ENCODE measurements at regions not wholly inside any gene's neighbourhood (a gene's known extent, or its start where the extent isn't known, plus 50 kb on each side); places are given as distances from the start of the nearest gene placed in this dataset.

GRCh38 chr16:52611817-52612673 lies 65.1 kb upstream of the TOX3 start (continued):
- TF ChIP-seq, protein P1, sequence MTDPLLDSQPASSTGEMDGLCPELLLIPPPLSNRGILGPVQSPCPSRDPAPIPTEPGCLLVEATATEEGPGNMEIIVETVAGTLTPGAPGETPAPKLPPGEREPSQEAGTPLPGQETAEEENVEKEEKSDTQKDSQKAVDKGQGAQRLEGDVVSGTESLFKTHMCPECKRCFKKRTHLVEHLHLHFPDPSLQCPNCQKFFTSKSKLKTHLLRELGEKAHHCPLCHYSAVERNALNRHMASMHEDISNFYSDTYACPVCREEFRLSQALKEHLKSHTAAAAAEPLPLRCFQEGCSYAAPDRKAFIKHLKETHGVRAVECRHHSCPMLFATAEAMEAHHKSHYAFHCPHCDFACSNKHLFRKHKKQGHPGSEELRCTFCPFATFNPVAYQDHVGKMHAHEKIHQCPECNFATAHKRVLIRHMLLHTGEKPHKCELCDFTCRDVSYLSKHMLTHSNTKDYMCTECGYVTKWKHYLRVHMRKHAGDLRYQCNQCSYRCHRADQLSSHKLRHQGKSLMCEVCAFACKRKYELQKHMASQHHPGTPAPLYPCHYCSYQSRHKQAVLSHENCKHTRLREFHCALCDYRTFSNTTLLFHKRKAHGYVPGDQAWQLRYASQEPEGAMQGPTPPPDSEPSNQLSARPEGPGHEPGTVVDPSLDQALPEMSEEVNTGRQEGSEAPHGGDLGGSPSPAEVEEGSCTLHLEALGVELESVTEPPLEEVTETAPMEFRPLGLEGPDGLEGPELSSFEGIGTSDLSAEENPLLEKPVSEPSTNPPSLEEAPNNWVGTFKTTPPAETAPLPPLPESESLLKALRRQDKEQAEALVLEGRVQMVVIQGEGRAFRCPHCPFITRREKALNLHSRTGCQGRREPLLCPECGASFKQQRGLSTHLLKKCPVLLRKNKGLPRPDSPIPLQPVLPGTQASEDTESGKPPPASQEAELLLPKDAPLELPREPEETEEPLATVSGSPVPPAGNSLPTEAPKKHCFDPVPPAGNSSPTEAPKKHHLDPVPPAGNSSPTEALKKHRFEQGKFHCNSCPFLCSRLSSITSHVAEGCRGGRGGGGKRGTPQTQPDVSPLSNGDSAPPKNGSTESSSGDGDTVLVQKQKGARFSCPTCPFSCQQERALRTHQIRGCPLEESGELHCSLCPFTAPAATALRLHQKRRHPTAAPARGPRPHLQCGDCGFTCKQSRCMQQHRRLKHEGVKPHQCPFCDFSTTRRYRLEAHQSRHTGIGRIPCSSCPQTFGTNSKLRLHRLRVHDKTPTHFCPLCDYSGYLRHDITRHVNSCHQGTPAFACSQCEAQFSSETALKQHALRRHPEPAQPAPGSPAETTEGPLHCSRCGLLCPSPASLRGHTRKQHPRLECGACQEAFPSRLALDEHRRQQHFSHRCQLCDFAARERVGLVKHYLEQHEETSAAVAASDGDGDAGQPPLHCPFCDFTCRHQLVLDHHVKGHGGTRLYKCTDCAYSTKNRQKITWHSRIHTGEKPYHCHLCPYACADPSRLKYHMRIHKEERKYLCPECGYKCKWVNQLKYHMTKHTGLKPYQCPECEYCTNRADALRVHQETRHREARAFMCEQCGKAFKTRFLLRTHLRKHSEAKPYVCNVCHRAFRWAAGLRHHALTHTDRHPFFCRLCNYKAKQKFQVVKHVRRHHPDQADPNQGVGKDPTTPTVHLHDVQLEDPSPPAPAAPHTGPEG (CRISPR knock-in tag; IDR thresholded peaks at IDR 0.05) = no peak
- TF ChIP-seq ZNF276 (CRISPR knock-in tag; IDR thresholded peaks at IDR 0.05; ENCODE audit: low read depth) (0 out of 2 replicates have a peak, but pooled peaks have one; percentile 33), ZNF781 (CRISPR knock-in tag; IDR thresholded peaks at IDR 0.05; ENCODE audit: borderline replicate concordance, not compliant biosample characterization) (peak; percentile 53), ATM (IDR thresholded peaks at IDR 0.05; ENCODE audit: borderline replicate concordance) (no peak), NCOA5 (CRISPR knock-in tag; IDR thresholded peaks at IDR 0.05) (no peak), HDAC1 (CRISPR knock-in tag; IDR thresholded peaks at IDR 0.05) (peak; percentile 92), ZSCAN25 (CRISPR knock-in tag; IDR thresholded peaks at IDR 0.05) (peak; percentile 59; the same call in 1 of the 2 replicates), SOX13 (IDR thresholded peaks at IDR 0.05) (peak; percentile 95), SOX13 (CRISPR knock-in tag; conservative IDR thresholded peaks at IDR 0.05 in 1 of 2, IDR thresholded peaks at IDR 0.05 in 1 of 2) (peak in 1 of 2 experiments; percentile 100; a peak in 2 of 4 replicates), ELF3 (CRISPR knock-in tag; IDR thresholded peaks at IDR 0.05) (peak; percentile 81; the same call in 1 of the 2 replicates), SOX5 (CRISPR knock-in tag; IDR thresholded peaks at IDR 0.05; ENCODE audit: borderline replicate concordance) (peak; percentile 99), ZNF772 (CRISPR knock-in tag; IDR thresholded peaks at IDR 0.05) (peak; percentile 87), KDM4B (CRISPR knock-in tag; IDR thresholded peaks at IDR 0.05) (peak; percentile 90), PATZ1 (CRISPR knock-in tag; IDR thresholded peaks at IDR 0.05) (peak; percentile 72), ZNF558 (CRISPR knock-in tag; IDR thresholded peaks at IDR 0.05; ENCODE audit: borderline replicate concordance) (0 out of 2 replicates have a peak, but pooled peaks have one; percentile 53)
- TF ChIP-seq, protein P2, sequence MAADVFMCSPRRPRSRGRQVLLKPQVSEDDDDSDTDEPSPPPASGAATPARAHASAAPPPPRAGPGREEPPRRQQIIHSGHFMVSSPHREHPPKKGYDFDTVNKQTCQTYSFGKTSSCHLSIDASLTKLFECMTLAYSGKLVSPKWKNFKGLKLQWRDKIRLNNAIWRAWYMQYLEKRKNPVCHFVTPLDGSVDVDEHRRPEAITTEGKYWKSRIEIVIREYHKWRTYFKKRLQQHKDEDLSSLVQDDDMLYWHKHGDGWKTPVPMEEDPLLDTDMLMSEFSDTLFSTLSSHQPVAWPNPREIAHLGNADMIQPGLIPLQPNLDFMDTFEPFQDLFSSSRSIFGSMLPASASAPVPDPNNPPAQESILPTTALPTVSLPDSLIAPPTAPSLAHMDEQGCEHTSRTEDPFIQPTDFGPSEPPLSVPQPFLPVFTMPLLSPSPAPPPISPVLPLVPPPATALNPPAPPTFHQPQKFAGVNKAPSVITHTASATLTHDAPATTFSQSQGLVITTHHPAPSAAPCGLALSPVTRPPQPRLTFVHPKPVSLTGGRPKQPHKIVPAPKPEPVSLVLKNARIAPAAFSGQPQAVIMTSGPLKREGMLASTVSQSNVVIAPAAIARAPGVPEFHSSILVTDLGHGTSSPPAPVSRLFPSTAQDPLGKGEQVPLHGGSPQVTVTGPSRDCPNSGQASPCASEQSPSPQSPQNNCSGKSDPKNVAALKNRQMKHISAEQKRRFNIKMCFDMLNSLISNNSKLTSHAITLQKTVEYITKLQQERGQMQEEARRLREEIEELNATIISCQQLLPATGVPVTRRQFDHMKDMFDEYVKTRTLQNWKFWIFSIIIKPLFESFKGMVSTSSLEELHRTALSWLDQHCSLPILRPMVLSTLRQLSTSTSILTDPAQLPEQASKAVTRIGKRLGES (CRISPR knock-in tag; IDR thresholded peaks at IDR 0.05; ENCODE audit: borderline replicate concordance) = no peak
